ENCODE measurements at regions not wholly inside any gene's neighbourhood (a gene's known extent, or its start where the extent isn't known, plus 50 kb on each side); places are given as distances from the start of the nearest gene placed in this dataset.
"Not testable (repeated sequence)": the region's sequence is repeated elsewhere in the genome, so short reads cannot be mapped to it uniquely, and the experiment has no call there.

GRCh38 chr21:25487046-25487594 is 120.2 kb downstream of the MRPL39 start:
- DNase-seq (ENCODE audit: low spot score) = no peak

DNA sequence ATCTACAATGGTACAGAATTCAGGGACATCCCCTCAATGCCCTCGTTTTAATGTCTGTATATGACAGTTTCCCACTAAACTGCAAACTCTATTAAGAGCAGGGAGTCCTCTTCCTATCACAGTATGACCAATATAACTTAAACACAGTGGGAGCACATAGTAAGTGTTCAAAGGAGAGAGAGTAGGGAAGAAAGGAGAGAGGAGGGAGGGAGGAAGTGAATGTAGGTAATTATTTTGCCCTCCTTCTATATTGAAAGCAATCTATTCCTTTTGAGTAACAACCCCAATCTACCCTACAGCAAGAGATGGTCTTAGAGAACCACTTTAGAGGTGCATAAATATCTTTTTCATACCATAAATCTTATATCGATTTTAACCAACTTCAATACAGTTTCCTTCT is 121.4 kb downstream of the MRPL39 start:
- no peak for DNase-seq (ENCODE audit: low spot score)

DNA sequence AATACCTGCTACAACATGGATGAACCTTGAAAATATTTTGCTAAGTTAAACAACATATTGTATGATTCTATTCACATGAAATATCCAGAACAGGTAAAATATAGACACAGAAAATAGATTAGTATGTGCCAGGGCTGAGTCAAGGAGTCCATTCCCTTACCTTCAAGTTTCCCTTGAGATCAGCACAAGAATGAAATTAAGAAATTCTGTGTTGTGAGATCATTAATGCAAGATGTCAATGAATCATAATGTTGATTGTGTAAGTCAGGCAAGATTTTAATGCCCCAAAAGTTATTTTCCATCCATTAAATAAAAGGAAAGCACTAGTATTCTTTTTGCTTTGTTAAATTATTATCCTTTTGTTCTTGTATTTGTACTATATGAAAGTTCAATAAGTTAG is 139.4 kb downstream of the MRPL39 start:
- no peak for DNase-seq (ENCODE audit: low spot score)

DNA sequence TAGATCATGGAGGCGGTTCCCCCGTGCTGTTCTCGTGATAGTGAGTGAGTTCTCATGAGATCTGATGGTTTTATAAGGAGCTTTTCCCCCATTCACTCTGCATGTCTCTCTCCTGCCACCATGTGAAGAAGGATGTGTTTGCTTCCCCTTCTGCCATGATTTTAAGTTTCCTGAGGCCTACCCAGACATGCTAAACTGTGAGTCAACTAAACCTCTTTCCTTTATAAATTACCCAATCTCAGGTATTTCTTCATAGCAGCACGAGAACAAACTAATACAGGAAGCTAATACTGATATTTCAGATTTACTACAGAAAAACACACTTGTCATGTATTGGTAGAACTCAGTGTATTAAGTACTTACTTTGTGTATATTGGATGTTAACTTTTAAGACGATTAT is 140.2 kb downstream of the MRPL39 start:
- not testable (repeated sequence) for DNase-seq (ENCODE audit: low spot score)

DNA sequence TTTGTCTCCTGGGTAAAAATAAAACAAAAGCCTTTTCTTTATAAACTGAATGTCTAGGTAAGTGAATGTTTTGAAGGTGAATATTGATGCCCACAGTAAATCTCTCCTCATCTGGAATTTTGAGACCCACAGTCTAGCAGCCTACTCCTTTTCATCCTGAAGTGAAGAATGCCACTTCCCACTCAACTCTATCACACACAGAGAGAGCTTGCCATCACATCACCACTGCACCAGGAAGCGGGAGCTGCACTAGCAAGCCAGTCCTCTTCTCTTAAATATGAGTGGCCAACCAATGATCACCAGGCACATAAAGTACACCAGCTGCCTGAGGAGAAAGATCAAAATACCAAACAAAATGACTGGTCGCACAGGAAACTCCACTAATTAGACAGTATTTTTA is 140.8 kb downstream of the MRPL39 start:
- DNase-seq (ENCODE audit: low spot score) = no peak

DNA sequence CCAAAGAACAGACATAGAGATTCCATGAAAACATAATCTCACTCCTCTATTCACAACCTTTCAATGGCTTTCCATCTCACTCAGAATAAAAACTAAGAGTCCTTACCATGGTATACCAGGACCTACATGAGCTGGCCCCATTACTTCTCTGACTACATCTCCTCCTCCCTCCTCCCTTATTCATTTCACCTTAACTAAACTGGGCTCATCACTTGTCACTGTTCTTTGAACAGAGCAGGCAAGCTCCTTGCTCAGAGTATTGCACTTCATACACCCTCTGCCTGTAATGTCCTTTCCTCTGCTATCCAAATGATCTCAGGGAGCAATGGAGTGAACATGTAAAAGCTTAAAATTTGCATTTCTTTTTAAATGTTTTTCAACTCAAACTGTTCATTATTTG is 142.0 kb downstream of the MRPL39 start:
- no peak for DNase-seq (ENCODE audit: low spot score)

GRCh38 chr21:25464275-25464674 is 143.0 kb downstream of the MRPL39 start:
- no peak for DNase-seq (ENCODE audit: low spot score)

- DNase-seq (ENCODE audit: low spot score) = no peak
Observed at GRCh38 chr21:25462517-25462971, 144.7 kb downstream of the MRPL39 start.

GRCh38 chr21:25461725-25462124 is 145.6 kb downstream of the MRPL39 start:
- DNase-seq (ENCODE audit: low spot score) = no peak

- DNase-seq (ENCODE audit: low spot score) = no peak
Observed at GRCh38 chr21:25459993-25460392, 147.3 kb downstream of the MRPL39 start.

- DNase-seq (ENCODE audit: low spot score) = no peak
Observed at GRCh38 chr21:25459365-25459764, 147.9 kb downstream of the MRPL39 start.

DNA sequence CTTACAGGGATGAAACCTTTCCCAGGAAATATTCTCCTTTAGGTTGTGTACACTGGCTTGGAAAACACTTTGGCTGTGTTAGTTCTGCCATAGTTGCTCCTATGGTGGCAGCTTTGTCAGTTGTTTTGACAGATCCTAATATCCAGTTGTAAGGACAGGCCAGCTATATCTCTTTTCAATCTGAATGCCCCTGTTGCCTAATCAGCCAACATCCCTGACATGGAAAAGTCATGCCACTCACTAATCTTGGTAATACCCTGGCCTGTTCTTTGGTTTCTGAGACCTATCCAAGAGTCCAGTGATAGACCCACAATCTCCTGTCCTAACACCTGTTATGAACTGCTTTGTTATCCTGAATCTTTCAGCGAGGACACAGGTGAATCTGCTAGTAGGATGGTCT is 148.8 kb downstream of the MRPL39 start:
- DNase-seq (ENCODE audit: low spot score) = no peak

DNA sequence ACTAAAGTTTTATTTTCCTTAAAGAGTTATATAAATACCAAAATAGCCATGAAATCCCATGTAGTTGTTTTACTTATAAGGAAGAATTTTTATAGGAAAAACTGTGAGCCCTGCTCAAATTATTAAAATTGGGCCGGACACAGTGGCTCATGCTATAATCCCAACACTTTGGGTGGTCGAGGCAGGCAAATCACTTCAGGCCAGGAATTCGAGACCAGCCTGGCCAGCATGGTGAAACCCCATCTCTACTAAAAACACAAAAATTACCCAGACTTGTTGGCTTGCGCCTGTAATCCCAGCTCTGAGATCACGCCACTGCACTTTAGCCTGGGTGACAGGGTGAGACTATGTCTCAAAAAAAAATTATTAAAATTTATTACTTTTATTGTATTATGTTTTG is 149.3 kb downstream of the MRPL39 start:
- no peak for DNase-seq (ENCODE audit: low spot score)

- DNase-seq (ENCODE audit: low spot score) = no peak
Observed at GRCh38 chr21:25457411-25457810, 149.9 kb downstream of the MRPL39 start.

GRCh38 chr21:25456672-25457071 is 150.6 kb downstream of the MRPL39 start:
- no peak for DNase-seq (ENCODE audit: low spot score)

DNA sequence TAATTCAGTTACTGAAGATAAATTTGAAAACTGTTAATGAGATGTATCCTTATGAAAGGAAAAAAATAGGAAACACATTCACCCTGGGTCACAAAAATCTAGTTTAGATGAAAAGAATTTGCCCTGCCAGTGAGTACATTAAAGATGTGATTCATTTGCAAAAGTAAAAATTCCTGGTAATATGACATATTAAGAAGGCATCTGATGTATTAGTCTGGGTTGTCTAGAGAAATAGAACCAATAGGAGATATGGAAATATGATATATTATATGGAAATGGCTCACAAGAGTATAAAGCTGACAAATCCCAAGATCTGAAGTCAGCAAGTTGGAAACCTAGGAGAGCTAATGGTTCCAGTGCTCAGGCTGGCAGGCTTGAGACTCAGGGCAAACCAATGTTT is 153.8 kb downstream of the MRPL39 start:
- no peak for DNase-seq (ENCODE audit: low spot score)

DNA sequence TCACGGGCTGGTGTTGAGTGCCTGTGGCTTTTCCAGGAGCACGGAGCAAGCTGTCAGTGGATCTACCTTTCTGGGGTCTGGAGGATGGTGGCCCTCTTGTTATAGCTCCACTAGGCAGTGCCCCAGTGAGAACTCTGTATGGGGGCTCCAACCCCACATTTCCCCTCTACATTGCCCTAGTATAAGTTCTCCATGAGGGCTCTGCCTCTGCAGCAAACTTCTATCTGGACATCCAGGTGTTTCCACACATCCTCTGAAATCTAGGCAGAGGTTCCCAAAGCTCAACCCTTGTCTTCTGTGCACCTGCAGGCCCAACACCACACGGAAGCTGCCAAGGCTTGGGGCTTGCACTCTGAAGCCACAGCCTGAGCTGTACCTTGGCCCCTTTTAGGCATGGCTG is 157.3 kb downstream of the MRPL39 start:
- no peak for DNase-seq (ENCODE audit: low spot score)

DNA sequence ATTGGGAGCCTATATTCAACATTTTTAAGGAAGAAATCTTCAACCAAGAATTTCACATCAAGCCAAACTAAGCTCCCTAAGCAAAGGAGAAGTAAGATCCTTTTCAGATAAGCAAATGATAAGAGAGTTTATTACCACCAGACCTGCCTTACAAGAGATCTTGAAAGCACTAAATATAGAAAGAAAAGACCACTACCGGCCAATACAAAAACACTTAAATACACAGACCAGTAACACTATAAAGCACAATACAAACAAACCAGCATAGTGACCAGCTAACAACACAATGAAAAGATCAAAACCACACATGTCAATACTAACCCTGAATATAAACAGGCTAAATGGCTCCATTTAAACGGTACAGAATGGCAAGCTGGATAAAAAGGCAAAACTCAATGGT is 165.4 kb downstream of the MRPL39 start:
- DNase-seq (ENCODE audit: low spot score) = no peak

- DNase-seq (ENCODE audit: low spot score) = not testable (repeated sequence)
Observed at GRCh38 chr21:25437465-25437864, 169.8 kb downstream of the MRPL39 start.

DNA sequence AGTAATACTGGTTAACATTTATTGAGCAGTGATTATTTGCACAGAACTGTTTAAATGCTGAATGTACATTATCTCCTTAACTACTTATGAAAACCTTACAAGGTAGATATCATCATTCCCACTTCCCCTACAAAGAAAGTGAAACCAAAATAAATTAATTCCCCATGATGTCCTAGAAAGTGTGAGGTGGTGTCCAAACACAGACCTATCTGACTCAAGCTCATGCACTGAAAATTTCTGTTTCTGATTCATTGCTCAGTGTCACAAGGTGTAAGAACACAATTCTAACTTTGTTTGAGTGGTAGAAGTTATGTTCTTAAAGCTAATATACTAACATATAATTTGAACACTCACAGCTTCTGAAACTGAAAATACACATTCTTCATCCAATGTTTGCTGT is 178.7 kb downstream of the MRPL39 start:
- no peak for DNase-seq (ENCODE audit: low spot score)

DNA sequence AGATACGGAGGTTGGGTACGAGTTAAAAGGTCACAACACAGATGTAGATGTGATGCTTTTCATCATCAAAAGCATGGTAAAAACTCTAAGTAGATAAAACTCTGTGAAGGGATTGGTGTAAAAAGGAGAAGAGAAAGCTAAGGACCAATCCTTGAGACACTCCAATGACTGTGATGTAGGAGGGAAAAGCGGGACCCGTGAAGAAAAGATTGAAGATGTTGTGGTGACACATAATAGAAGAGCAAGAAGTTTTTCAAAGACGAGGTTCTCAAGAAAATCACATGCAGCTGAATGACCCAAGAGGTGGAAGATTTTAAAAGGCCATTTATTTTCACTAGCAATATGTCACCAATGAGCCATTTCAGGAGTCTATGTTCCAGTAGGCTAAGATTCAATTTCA is 179.5 kb downstream of the MRPL39 start:
- no peak for DNase-seq (ENCODE audit: low spot score)

DNA sequence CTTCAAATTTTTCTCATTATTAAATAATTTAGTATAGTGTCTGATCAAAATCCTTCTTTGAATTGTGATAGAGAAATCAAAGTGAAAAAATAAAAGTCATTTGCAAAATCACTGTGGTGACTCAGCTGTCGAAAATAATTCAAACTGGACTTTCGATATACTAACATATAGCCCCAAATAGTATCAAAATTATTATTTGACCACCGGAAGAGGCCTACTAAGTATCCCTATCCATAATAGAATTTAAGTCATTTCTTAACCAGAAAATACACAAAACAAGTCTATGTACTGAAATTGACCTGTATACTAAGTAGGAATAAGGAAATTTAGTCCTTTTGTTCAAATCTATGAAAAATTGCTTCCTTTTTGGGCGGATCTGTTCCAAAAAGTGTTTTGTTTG is 180.7 kb downstream of the MRPL39 start:
- DNase-seq (ENCODE audit: low spot score) = no peak

- DNase-seq (ENCODE audit: low spot score) = no peak
Observed at GRCh38 chr21:25425156-25425555, 182.1 kb downstream of the MRPL39 start.

- no peak for DNase-seq (ENCODE audit: low spot score)
Observed at GRCh38 chr21:25424634-25425033, 182.6 kb downstream of the MRPL39 start.

GRCh38 chr21:25424048-25424447 is 183.2 kb downstream of the MRPL39 start:
- DNase-seq (ENCODE audit: low spot score) = no peak

Data from D341Med (cell line).